ENCODE measurements at regions not wholly inside any gene's neighbourhood (a gene's known extent, or its start where the extent isn't known, plus 50 kb on each side); places are given as distances from the start of the nearest gene placed in this dataset.
A peak's percentile ranks its signal among the peaks of the same experiment; 100 is the strongest.
"Not testable (repeated sequence)": the region's sequence is repeated elsewhere in the genome, so short reads cannot be mapped to it uniquely, and the experiment has no call there.

DNA sequence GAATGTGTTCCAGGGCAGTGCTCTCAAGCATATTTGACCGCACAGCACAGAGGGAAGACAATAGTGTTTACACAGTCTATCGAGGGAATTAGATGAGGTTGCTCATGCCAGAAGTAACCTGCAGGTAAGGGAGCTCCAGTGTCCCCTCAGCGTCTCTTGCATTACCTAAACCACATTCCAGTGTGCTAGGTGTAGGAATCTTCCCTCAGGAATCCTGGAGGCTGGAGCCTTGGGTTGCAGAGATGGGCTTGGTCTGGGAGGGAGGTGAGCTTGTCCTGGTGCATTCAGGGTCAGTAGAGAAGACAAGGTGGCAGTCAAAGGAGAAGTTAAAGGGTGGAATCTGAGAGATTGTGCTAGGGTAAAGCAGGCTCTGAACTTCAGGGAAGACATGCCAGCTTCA, 56.3 kb downstream of the SOX14 start:
- no peak for DNase-seq (ENCODE audit: low read depth)

DNA sequence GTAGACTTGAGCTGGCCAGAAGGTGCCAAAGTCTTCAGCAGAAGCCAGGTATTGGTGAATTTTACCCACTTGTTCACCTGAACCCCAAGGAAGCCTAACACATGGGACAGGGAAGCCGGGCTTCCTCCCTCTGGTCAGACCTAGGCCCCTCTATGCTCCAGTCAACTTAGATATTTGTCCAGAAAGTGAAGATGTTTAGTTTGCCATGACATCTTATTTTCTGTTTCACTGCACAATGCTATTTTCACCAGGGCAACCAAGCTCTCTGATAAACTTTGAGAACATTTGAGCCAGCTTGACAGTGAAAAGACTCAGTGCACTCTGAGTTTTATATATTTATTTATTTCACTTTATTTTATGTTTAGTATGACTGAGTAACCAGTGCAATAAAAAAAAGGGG, 71.0 kb downstream of the SOX14 start:
- DNase-seq (ENCODE audit: low read depth) = no peak

DNA sequence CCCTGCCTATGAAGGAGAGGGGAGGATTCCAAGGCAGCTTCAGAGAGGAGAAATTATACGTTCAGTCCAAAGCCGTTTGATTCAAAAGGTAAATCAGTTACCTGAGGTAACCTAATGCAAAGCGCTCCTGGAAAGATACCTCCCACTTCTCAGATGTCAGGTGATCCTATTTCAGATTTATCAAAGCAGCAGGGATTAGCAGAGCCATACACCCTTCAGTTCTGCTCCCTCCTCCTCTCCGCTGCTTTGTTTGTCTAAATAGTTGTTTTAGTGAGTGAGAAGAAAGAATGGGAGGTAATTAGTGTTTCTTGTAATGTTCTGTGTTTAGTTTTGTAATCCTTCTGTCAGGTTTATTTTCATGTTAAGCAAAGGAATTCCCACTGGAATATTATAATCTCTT, 81.1 kb downstream of the SOX14 start:
- no peak for DNase-seq (ENCODE audit: low read depth)

DNA sequence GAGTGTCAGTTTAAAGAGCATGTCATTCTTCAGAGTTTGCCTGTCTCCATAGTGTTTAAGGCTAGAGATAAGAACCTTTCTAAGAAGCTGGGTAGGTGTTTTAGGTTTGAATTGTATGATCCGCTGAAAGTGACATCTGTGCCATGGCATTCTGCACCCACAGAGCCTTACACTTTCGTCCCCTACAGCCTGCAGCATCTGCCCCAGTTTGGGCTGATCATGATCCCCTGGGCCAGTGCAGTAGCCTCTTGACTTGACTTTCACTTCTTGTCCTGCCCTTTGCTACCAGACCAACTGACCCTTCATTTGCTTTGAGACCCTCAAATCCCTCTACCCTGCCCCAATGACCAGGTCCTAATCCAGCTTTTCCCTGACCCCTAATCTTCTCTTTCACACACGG, 81.6 kb downstream of the SOX14 start:
- no peak for DNase-seq (ENCODE audit: low read depth)

DNA sequence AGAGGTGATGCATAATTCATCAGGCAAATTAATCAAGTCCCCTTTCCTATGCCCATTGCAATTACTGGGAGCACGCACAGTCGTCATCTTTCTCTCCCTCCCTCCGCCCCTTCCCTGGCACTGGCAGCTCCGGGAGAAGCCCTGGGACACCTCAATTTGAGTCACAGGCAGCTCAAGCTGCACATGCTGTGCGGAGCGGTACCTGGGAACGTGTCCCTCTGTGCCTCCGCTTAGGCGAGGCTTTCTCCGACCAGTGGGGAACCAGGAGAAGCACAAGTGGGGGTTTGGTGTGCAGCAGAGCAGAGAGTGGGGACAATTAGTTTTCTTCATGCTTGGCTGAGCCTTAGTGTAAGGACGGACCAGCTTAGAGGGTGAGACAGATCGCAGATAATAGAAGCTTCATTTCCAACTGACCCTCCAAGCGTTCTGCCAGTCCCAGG, 88.3 kb downstream of the SOX14 start:
- no peak for DNase-seq (ENCODE audit: low read depth)

DNA sequence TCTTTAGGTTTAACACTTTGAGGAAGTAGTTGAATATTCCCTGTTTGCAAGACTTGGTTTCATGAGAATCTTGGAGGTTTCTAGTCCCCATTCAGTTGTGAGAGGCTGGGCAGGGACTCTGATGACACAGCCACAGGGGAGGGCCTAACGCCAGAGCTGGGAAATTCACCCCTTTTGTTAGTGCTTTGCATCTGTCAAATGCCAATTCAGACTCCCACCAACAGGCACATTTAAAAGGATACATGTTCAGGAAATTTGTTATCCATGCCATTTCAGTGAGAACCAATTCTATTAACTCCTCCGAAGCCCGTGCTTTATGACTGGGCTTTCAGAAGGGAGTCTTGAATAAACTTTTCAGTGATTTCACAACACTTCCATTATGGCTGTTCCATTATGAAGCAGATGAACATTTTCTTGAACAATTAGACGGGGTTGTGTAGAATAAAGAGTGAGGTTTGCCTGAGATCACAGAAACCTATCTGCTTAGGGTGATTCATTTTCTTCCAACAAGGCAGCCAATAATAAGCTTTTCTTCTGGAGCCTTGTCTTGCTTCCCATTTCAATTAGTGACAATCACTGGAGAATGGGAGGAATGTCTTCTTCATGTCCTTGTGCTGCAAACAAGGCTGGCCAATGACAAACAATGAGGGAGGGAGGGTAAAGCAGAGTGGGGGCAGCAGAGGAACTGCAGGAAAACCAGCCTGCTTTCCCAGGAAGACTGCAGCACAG, 90.6 kb downstream of the SOX14 start:
- no peak for DNase-seq (ENCODE audit: low read depth)

DNA sequence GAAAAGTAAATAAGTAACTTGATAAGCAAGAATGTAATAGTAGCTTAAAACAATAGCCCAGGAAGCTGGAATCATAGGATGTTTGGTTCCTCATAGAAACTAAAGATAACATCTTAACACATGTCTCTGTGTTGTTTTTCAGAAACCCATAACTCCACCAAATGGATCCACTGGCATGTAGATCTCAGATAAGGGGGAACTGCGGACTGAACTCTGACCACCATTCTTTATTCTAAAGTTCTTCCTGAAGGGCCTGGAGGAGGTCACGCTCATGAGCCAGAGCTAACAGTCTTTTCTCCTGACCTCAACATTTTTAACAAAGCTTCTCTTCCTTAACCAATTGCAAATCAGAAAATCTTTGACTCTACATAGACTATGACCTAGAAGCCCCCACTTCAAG, 101.9 kb downstream of the SOX14 start:
- no peak for DNase-seq (ENCODE audit: low read depth)

DNA sequence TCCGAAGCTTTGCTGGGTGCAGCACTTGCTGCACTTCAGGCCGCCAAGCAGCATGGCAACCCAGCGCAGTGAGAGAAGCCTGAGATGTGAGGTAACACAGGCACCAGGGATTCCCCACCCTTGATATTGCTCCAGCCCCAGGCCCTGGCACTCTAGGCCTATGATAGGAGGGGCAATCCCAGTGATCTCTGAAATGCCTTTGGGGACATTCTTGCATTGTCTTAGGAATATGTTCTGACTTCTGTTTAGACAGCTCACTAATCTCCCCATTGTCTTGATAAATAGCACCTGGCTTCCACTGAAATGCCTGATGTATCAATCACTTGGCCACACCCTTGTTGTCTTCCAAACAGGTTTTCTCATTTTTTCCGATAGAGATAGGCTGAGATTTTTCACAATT, 102.8 kb downstream of the SOX14 start:
- no peak for DNase-seq (ENCODE audit: low read depth)

DNA sequence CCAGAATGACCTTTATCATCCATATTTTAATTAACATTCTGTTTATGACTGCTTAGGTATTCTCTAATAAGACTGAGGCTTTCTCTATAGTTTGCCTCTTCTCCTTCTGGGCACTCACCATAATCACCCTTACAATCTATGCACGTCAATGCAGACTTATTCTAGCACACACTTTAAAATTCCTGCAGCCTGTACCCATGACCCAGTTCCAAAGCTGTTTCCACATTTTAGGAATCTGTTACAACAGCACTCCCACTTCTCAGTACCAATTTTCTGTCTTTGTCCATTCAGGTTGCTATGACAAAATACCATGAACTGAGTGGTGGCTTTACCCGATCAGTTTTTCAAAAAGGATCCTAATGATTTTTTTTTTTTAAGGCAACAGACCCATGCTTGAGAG, 103.5 kb downstream of the SOX14 start:
- DNase-seq (ENCODE audit: low read depth) = no peak

DNA sequence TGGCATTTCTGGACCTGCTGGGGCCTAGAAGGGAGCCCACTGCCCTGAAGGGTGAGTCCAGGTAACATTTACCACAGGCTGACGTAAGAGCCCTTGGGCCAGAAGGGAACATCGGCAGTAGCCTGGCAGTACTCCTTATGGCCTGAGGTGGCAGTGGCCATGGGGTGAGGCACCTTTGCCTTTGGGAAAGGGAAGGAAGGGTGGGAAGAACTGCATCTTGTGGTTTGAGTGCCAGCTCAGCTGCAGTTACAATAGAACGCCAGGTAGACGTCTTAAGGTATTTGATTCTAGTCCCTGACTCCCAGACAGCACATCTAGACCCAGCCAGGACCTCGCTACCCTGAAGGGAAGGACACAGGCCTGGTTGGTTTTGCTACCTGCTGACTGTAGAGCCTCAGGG, 104.9 kb downstream of the SOX14 start:
- DNase-seq (ENCODE audit: low read depth) = no peak

DNA sequence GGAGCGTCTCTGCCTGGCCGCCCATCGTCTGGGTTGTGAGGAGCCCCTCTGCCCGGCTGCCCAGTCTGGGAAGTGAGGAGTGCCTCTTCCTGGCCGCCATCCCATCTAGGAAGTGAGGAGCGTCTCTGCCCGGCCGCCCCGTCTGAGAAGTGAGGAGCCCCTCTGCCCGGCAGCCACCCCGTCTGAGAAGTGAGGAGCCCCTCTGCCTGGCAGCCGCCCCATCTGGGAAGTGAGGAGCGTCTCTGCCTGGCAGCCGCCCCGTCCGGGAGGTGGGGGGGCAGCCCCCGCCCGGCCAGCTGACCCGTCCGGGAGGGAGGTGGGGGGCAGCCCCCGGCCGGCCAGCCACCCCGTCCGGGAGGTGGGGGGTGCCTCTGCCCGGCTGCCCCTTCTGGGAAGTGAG, 108.5 kb downstream of the SOX14 start:
- DNase-seq (ENCODE audit: low read depth) = not testable (repeated sequence)

DNA sequence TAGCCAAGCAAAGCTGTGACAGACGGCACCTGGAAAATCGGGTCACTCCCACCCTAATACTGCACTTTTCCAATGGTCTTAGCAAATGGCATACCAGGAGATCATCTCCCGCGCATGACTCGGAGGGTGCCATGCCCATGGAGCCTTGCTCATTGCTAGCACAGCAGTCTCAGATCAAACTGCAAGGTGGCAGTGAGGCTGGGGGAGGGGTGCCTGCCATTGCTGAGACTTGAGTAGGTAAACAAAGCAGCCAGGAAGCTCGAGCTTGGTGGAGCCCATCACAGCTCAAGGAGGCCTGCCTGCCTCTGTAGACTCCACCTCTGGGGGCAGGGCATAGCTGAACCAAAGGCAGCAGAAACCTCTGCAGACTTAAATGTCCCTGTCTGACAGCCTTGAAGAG, 113.1 kb upstream of the CLDN18 start:
- DNase-seq (ENCODE audit: low read depth) = not testable (repeated sequence)

DNA sequence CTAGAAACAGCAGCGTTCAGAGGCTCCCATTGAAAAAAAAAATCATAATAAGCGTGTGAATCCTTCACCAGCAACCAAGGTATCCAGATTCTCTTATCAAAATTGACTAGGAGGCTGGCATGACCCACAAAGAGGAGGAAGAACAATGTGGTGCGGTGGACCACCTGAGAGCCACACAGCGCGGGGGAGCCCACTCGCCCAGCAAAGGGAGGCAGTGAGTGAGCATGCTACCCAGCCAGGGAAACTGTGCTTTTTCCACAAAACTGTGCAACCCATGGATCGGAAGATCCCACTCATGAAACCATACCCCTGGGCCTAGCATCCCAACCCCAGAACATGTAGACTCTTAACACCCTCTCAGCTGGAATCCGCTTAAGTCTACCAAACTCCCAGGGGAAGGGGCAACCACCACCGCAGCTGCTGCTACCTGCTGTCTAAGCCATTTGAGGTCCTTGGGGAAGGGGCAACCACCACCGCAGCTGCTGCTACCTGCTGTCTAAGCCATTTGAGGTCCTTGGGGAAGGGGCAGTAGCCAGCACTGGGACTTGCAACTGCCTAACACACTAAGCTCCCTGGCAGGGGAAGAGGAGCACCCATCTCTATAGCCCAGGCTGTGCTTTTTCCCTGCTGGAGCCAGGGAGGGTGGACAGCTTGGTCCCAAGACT, 102.8 kb upstream of the CLDN18 start:
- DNase-seq (ENCODE audit: low read depth) = no peak

DNA sequence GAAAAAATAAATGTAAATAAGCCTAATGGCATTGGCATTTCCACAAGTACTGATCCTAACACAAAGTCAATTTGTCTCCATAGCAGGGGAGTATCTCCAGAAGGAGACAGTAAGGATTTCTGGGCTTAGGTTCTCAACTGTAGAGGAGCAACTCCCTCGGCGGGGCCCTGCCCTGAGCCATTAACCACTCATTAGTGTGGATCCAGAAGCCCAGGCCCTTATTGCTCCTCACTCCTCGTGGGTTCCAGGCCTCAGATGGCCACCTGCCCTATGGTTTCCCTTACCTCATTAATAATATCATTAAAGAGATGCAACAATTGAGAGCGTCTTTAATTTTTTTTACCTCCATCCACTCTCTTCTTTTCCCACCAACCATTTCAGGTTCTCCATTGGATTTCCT, 85.3 kb upstream of the CLDN18 start:
- DNase-seq (ENCODE audit: low read depth) = no peak

DNA sequence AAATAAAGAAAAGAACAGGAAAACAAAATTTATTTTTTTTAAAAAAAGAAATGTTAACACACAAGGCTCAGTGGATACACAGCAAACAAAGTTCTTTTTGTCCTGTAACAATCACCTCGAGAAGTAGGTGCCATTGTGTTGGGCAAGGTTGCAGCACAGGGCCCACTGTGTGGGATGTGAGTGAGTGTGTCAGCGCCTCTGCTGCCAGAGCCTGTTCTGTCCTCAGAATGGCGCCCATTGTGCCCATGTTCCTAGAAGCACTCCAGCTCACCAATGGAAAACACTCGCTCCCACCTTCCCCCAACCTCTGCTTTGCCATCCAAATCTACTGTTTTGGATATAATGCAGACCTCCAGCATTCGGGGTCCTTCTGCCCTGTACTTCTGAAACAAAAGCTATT, 84.9 kb upstream of the CLDN18 start:
- no peak for DNase-seq (ENCODE audit: low read depth)

DNA sequence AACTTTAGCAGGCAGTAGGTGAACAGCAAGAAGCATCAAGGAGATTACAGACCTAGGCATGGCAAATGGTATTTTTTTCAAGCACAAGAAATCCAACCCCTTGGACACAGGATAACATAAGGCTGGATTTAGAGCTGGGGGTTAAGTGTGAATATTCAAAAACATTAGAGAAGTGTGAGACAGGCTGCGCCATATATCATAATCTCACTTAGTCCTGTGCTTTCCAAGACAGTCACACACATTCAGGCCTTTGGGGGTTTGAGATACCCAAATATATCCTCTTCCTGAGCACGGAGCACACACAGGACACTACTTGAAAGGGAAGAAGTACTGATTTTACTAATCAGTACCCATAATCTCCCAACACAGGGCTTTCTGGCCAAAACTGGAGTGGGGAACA, 83.0 kb upstream of the CLDN18 start:
- DNase-seq (ENCODE audit: low read depth) = no peak

DNA sequence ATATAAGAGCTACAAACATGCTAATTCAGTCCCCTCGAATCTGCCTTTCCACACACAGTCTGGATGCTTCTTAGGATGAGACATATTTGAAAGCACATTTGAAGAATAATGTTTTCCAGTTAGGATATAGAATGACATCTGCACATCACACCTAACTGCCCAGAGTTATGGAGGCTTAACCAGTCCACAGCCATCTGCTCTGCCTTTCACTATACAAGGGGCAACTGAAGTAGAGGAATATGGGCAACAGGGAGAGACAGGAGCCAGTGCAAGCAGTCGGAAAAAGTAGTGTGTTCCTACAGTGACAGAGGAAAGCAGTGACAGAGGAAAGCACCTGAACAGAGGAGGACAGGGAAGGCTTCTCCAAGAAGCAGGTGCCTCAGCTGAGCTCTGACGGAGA, 79.0 kb upstream of the CLDN18 start:
- no peak for DNase-seq (ENCODE audit: low read depth)

DNA sequence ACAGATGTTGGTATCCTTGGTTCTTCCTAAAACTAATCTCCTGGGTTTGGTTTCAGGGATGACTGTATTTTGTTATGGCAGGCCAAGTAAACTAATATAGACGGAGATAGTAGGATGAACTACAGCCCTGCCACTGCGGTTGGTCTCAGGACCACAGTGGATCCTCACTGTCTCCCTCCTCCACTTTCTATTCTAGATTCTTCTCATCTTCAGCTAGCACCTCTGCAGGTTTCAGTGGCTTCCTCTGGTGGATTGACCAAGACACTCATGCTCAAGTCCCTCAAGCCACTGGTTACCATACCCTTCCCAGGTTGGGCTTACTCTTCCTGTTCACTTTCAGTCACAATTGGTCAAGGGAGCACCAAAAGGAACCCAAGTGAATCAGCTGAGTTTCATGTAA, 71.1 kb upstream of the CLDN18 start:
- no peak for DNase-seq (ENCODE audit: low read depth)

DNA sequence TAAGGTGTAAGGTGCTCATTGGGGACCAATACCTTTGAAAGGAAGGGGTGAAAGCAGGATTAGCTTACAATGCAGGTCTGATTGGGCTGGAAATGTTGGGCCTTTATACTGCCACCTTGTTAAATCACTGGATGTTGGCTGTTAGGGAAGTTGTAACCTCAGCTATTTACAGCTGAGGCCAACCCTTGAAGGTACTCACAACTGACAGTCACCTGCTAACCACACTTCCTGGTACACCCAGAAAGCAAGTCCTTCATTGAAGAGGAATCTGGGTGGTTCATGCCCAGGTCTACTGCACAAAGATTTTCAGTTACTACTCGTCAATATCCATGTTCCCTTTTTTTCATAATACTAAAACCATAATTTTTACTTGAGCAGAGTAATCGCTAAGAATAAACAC, 65.4 kb upstream of the CLDN18 start:
- no peak for DNase-seq (ENCODE audit: low read depth)

DNA sequence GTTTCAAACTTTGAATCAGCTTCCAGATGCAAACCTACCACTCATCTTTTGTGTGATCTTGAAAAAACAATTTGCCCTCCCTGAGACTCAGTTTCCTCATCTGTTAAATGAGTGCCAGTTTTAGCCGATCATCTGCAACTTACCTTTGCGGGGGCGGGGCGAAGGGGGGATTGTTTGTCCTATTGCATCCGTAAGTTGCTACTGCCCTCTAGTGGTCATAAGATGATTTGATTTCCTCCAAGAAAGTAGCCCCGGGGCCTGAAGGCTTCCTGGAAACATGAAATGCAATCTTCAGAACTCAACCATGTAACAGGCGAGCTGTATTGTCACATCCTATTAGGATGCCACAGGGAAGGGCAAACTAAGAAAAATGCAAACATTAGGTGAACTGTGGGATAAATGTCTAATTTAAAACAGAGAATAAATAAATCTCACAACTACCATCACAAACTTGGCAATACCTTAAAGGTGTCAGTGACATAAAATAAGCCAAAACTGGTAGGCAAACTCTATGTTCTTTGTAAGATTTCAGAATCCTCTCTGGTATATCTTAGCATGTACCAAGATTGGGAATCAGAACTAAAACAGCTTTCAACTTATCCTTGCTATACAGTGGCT, 63.5 kb upstream of the CLDN18 start:
- DNase-seq (ENCODE audit: low read depth) = peak; percentile 48

DNA sequence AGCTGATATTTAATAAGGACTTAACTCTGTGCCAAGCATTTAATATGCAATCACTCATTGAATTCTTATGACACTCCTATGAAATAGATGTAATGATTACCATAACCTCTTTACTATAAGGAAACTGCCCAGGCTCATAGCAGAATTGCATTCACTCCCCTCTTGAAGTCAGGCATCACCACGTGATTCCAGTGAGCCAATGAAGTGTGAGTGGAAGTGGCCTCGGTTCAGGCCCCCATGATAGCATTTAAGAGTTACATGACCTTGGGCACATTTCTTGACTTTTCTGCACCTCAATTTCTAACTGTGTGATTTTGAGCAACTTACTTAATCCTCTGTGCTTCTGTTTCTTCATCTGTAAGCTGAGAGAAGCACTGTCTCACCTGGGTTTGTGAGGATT, 62.8 kb upstream of the CLDN18 start:
- DNase-seq (ENCODE audit: low read depth) = no peak

DNA sequence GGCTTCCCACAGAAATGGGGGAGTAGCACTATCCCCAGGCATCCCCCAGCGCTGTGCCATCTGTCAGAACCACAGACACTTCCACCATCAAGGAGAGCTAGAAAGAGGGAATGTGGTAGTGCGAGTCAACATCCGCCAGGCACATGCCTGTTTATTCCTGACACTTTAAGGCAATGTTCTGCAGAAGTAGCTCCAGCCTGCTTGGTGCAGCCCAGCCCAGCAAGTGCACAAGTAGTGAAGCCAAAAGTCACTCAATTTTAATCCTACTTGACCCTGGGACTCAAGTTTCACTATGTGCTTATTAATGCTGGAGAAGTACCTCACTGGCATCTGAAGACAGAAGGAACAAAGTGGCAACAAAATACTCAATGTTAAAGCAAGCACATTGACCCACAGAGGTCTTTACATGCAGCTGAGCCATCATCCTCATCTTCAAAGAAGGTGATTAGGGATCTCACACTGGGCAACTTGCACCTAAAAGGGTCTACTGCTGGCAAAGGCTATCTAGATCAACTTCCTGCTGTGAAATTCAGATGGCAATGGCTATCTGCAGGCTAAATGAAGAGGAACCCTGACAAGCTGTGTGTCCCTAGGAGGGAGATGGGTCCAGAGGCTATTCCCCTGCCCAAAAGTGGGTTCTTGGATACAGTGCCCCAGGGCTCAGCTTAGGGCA, 61.4 kb upstream of the CLDN18 start:
- no peak for DNase-seq (ENCODE audit: low read depth)

DNA sequence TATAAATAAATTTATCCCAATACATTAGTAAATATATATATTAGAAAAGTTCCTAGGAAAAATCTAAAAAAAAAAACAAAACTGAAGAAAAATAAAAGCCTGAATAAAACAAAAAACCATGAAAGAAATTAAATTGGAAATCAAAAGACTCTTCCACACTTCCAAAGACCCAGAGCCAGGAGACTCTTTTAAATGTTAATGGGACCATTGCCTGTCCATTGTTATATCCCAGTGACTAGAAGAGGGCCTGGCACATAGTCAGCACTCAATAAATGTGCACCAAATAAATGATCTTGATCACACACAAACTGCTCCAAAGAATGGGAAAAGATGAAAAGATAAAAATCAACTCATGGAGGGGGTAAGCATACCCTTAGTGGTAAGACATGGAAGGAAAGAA, 51.3 kb upstream of the CLDN18 start:
- DNase-seq (ENCODE audit: low read depth) = no peak

All from Daoy (cell line).